IPS-NIHi11 (cell line): ENCODE measurements at regions not wholly inside any gene's neighbourhood (a gene's known extent, or its start where the extent isn't known, plus 50 kb on each side); places are given as distances from the start of the nearest gene placed in this dataset.
"Not testable (repeated sequence)": the region's sequence is repeated elsewhere in the genome, so short reads cannot be mapped to it uniquely, and the experiment has no call there.

Experiments used
- DNase-seq: peaks from one replicate; pipeline ENCODE4 v3.0.0; 2012; ENCODE audit warnings: mixed read lengths, low spot score

GRCh38 chr2:224261326-224261725 lies 140.6 kb downstream of the FAM124B start:
- DNase-seq, result no peak

- no peak for DNase-seq
Measured at GRCh38 chr2:224260372-224261020, 141.4 kb downstream of the FAM124B start.

GRCh38 chr2:224259831-224260230 lies 142.1 kb downstream of the FAM124B start:
- DNase-seq, result no peak

- no peak for DNase-seq
Measured at GRCh38 chr2:224258059-224258458, 143.8 kb downstream of the FAM124B start.

DNA sequence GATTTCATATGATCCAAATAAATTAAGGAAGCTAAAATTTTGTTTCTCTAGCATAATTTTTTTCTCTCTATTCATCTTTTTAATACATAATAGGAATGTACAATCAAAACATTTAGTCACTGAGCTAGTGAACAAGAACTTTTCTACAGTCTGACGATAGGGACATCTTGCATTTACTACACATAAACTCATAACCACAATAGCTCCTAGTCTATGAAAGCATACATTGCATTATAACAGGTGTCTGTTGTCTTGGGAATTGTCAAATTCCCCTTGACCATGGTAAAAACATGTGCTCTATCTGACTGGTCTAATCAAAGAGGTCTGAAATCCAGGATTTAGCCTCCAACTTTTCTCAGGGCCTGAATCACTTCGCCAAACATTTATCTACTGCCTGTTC lies 144.8 kb downstream of the FAM124B start:
- DNase-seq, result no peak

DNA sequence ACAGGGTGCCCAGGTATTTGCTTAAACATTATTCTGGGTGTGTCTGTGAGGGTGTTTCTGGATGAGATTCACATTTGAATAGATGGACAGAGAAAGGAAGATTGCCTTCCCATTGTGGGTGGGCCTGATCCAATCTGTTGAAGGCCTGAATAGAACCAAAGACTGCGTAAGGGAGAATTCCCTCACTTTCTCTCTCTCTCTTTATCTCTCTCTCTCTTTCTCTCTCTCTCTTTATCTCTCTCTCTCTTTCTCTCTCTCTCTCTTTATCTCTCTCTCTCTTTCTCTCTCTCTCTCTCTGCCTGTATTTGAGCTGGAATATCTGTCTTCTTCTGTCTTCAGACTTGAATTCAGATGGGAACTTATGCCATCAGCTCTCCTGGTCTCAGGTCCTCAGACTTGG lies 148.4 kb downstream of the FAM124B start:
- no peak for DNase-seq

DNA sequence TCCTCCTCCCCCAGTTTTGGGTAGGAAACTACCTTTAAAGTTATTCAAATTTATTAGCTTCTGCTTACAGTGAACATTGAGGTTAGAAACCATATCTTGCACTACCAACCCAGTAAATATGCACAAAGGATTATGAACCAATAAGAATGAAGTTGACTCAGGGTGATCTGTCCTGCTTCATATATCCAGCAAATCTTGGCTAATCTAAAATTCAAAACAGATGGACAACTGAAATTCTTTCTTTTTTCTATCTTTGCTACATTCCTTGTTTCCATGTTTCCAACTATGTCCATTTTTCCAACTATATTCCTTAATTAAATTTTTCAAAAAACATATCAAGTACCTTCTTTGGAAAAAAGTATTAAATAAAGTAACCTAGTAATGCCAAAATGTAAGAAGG lies 149.3 kb downstream of the FAM124B start:
- DNase-seq, result no peak

DNA sequence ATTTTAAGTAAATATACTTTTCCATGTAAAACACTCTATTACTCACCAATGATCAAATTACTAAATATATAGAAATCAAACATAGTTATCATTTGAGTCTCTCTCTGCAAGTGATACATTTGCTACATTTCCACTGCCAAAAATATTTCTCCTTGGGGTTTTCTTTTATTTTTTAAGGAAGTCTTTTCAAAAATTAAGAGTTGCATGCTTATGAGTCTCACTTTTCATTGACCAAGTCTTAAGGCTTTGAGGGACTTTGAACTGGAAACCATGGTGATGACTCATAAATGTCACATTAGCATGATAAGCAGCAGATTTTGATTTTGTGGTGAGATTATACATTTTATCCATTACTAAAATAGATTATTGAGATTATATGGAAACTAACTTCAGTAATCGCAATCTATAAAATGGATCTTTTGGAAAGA lies 152.9 kb downstream of the FAM124B start:
- DNase-seq, result no peak

- no peak for DNase-seq
Measured at GRCh38 chr2:224242561-224242960, 159.3 kb downstream of the FAM124B start.

- DNase-seq, result no peak
Measured at GRCh38 chr2:224241812-224242211, 160.1 kb downstream of the FAM124B start.

GRCh38 chr2:224241001-224241400 lies 160.9 kb downstream of the FAM124B start:
- no peak for DNase-seq

DNA sequence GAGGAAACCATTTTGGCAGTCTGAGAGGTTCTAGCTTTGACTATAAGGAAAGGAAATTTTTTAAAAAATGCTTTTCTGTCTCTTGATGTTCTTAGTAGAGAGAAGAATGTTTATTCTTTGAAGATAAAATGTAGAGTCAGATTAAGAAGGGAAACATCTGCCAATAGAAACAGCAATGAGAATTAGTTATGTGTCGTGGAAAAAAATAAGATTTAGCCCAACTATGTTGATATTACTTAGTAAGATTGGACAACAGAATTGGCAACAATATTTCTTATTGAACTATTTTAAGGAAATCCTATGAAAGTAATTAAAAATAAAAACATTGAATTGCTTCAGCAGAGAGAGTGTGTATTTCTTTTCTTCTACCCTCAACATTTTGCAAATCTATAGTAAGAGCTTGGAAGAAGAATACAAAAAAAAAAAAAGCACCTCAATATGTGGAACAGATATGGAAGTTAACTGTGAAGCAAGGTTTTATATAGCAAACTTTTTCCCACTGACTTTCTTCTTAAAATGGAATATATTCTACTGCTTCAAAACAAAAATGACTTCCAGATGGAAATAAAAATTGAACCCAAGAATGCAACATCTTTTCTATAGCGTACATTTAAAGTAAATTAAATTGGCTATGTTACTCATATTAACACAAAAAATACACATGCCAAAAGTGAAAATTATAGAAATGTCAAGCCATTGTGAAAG lies 177.9 kb downstream of the FAM124B start:
- no peak for DNase-seq

DNA sequence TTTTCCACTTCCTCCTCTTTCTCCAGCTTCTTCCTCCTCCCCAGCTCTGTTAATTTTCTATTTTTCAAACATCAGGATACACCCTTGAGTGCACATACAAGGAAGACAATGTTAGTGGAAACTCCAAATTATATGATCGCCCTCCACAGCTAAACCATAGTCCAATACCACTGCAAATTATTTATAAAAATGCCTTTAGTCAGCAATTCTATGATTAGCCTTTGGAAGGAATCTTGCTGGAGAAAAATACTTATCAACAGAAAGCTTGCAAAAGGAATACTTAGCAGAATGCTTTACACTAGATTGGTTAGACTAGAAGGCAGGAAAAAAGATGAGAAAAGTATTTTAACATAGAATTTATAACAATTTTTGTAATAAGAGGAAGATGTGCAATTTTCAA lies 178.9 kb downstream of the FAM124B start:
- DNase-seq, result no peak

DNA sequence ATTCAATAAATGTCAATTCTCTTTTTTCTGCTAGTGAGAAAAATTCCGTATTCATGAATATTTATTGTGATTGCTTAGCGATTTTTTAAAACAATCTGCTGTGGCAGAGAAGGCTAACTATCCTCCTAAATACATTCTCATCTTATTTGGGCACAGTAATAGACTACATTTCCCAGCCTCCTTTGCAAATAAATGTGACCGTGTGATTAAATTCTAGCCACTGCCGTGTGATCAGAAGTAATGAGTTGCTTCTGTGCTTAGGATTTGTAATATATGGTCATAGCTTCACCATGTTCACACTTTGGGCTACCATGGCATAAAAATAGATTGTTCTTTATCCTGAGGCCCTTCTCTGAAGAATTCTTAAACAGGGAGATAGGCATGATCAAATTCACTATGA lies 179.6 kb downstream of the FAM124B start:
- DNase-seq, result no peak

GRCh38 chr2:224221455-224221913 lies 180.4 kb downstream of the FAM124B start:
- peak; percentile 23 for DNase-seq

DNA sequence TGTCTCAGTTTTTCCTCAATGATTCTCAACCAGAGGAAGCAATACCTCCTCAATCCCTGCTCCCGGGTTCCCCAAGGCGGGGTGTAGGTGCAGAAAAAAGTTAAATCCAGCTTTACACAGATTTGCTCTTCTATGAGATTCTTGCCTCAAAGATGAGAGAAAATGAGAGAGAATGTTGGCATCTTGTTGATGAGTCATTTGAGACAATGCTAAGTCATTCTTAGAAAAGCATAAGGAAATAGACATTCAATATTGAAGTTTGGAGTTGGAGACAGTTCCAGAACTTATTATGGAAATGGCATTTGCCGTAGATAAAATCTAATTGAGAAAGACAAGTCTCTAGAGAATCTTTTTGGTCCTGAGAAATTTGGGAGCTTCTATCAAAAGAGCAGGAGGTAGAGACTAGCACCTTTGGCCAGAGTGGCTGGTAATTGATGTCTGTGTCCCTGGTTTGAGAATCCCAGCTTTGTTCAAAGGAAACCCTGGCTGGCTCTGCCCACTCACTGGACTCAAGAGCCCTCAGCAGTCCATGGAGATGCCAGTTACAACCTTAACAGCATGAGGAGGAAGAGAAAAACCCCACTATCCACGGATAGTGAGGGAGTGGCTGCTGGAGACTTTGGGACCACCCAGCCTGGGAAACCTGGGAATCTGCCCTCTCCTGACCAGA lies 181.2 kb downstream of the FAM124B start:
- DNase-seq, result no peak

DNA sequence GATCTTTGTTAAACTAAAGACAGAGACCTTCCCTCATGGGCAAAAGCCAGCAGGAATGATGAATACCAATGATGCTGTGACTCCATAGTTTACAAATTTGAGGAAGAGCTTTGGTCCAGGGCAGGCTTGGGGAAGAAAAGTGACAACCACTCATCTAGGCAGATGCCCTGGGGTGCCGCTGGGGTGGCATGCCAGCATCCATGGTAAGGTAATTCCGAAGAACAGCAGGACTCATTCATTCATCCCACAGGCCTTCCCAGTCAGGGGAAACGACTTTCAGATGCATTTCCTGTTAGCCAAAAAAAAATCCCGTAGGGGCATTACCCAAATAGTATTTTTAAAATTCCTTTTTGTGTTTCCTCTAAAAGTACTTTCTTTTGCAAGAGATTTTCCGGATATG lies 180.7 kb upstream of the SERPINE2 start:
- DNase-seq, result no peak

DNA sequence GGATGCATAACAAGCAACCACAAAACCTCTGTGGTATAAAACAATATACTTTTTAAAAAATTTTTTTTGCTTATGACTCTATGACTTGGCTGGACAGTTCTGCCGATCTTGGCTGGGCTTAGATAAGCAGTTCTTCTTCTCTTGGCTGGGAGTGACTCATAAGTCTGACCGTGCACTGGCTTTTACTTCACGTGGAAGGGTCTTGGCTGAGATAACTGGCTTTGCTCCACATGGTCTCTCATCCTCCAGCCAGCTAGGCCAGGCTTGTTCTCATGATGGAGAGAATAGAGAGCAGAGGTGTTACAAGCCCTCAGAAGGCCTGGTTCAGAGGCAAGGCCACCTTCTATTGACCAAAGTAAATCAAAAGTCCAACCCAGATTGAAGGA lies 178.9 kb upstream of the SERPINE2 start:
- DNase-seq, result no peak

- no peak for DNase-seq
Measured at GRCh38 chr2:224217233-224217961, 178.3 kb upstream of the SERPINE2 start.

GRCh38 chr2:224215611-224216010 lies 176.5 kb upstream of the SERPINE2 start:
- not testable (repeated sequence) for DNase-seq

GRCh38 chr2:224213396-224213795 lies 174.3 kb upstream of the SERPINE2 start:
- DNase-seq, result no peak

DNA sequence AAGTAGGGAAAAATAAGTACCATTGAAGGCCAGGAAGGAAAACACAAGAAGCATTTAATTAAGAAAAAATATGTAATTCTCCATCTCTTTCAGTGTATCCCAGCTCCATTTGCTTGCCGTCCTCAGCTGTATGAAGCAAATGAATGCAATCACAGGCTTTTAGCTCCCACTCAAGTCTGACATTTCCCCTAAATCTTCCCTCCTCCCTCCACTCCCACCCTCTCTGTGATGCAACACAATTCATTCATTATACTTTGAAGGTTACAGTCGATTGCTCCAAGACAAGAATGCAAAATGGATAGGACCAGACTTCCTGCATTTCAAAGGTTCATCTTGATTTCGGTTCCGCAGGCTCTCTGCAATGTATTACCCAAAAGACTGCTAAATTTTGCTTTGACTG lies 172.7 kb upstream of the SERPINE2 start:
- no peak for DNase-seq

DNA sequence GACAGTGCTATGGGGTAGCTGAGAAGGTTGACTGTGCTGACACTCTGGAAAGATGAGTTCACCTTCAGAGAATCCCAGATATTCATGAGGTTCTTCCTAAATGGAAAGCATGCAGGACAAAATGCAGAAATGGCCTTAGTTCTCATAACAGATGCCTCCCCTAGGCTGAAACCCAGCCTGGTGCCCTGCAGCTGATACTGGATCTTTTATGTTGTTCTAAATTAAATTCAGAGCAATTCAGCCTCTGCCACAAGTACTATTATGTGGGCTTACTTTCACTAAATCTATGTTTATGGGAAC lies 172.0 kb upstream of the SERPINE2 start:
- DNase-seq, result no peak
